ENCODE measurements at regions not wholly inside any gene's neighbourhood (a gene's known extent, or its start where the extent isn't known, plus 50 kb on each side); places are given as distances from the start of the nearest gene placed in this dataset.

DNA sequence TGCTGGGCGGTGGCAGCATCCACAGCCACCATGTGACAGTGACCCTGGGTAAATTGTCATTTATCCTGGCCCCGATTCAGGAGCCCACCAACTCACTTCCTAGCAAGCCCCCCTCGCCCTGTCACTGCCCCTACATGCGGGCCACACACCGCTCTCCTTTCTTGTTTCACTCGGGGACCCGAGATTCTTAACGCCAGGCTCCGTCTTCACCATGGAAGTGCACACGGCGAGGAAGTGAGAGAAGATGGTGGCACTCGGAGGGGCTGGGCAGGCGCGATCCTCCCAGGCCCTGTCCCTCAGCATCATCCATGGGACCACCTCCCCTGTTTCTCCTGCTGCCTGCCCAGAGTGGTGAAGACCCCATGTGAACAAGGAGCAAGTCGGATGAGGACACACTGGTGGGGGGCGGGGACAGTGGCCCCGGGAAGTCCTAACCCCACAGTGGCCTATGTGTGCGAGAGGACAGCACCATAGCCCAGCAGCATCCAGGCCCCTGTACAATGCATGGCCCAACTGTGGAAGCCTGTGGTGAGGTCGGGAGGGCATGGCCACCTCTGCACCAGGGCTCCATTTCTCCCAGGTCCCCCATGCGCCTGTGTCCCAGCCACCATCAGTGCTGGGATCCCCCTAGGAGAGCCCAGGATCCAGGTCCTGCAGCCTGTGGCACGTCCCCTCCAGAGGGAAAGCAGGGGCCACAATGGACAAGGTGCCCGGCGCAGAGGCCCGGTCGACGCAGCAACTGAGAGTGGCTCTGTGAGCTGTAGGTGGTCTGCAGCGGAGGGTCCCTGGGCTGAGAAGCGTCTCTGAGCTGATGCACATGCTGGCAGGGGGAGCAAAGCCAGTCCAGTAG lies 262.8 kb downstream of the BRD1 start:
- Histone ChIP-seq H3K27me3 (peaks cover 0 to 8% (median 0%) of the 10 kb centered on the region in 3 donors), H3K9me3 (no peaks in the 10 kb centered on the region), H3K36me3 (no peaks in the 10 kb centered on the region), H3K4me1 (no peaks in the 10 kb centered on the region), H3K27ac (no peak overlapping the region), H3K4me3 (no peak overlapping the region)
- WGBS, 2 donors = 91 to 96% methylated on average over 28 of the region's 28 CpGs
- intact Hi-C loops (cut with DNase I) = no loop called here
- DNase-seq = peak; percentile 34
- TF ChIP-seq EP300 (IDR thresholded peaks at IDR 0.05) = no peak
- no peak for TF ChIP-seq POLR2AphosphoS5 (IDR thresholded peaks at IDR 0.05)
- TF ChIP-seq POLR2A (IDR thresholded peaks at IDR 0.05) = no peak

DNA sequence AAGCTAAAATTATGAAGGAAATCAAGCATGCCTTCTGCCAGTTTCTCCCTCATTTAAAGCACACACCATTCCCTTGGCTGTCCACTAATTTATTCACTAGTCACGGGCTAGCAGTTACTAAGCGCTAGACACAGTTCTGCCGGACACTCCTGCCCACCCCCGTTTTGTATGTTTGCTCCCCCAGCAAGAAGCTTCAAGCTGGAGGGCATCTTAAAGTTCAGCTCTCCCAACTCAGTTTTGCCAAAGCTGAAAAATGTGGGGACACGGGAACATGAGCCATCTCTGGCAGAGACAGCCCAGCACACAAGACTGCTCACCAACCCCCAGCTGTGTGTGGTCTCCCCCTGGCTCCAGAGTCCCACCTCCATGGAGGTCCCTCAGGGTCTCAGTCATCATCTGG lies 263.6 kb downstream of the BRD1 start:
- Histone ChIP-seq H3K27ac (no peak overlapping the region), H3K9me3 (no peaks in the 10 kb centered on the region), H3K4me1 (no peaks in the 10 kb centered on the region), H3K27me3 (peaks cover 0 to 8% (median 0%) of the 10 kb centered on the region in 3 donors), H3K4me3 (no peak overlapping the region), H3K36me3 (no peaks in the 10 kb centered on the region)
- TF ChIP-seq POLR2AphosphoS5 (IDR thresholded peaks at IDR 0.05) (no peak), EP300 (IDR thresholded peaks at IDR 0.05) (no peak), POLR2A (IDR thresholded peaks at IDR 0.05) (no peak)
- TF ChIP-seq, protein P1, sequence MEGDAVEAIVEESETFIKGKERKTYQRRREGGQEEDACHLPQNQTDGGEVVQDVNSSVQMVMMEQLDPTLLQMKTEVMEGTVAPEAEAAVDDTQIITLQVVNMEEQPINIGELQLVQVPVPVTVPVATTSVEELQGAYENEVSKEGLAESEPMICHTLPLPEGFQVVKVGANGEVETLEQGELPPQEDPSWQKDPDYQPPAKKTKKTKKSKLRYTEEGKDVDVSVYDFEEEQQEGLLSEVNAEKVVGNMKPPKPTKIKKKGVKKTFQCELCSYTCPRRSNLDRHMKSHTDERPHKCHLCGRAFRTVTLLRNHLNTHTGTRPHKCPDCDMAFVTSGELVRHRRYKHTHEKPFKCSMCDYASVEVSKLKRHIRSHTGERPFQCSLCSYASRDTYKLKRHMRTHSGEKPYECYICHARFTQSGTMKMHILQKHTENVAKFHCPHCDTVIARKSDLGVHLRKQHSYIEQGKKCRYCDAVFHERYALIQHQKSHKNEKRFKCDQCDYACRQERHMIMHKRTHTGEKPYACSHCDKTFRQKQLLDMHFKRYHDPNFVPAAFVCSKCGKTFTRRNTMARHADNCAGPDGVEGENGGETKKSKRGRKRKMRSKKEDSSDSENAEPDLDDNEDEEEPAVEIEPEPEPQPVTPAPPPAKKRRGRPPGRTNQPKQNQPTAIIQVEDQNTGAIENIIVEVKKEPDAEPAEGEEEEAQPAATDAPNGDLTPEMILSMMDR (IDR thresholded peaks at IDR 0.05) = no peak
- peak; percentile 34 for DNase-seq
- WGBS, 2 donors = 87 to 93% methylated on average over 5 of the region's 5 CpGs
- intact Hi-C loops (cut with DNase I) = no loop called here

DNA sequence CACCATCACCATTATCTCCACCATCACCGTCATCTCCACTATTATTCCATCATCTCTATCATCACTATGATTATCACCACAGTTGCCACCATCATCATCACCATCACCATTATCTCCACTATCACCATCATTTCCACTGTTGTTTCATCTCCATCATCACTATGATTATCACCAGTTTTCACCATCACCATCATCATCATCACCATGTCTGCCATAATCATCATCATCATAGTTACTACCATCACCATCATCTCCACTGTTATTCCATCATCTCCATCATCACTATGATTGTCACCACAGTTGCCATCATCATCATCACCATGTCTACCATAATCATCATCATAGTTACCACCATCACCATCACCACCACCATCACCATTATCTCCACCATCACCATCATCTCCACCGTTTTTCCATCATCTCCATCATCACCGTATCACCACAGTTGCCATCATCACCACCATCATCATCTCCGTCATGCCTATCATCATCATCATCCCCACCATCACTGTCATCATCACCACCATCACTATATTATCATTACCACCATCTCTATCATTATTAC lies 264.9 kb downstream of the BRD1 start:
- 81 to 96% methylated on average over 4 of the region's 4 CpGs for WGBS, 2 donors
- H3K9me3 ChIP-seq = peaks cover 0 to 2% (median 0%) of the 10 kb centered on the region in 4 donors
- H3K27ac ChIP-seq = no peak overlapping the region
- TF ChIP-seq POLR2AphosphoS5 (IDR thresholded peaks at IDR 0.05) (no peak), POLR2A (IDR thresholded peaks at IDR 0.05) (no peak), EP300 (IDR thresholded peaks at IDR 0.05) (no peak)
- TF ChIP-seq, protein P1 (IDR thresholded peaks at IDR 0.05) = no peak
- intact Hi-C loops (cut with DNase I) = no loop called here
- no peak for DNase-seq
- H3K4me1 ChIP-seq = no peaks in the 10 kb centered on the region
- no peaks in the 10 kb centered on the region for H3K36me3 ChIP-seq
- no peak overlapping the region for H3K4me3 ChIP-seq
- peaks cover 0 to 8% (median 0%) of the 10 kb centered on the region in 3 donors for H3K27me3 ChIP-seq

DNA sequence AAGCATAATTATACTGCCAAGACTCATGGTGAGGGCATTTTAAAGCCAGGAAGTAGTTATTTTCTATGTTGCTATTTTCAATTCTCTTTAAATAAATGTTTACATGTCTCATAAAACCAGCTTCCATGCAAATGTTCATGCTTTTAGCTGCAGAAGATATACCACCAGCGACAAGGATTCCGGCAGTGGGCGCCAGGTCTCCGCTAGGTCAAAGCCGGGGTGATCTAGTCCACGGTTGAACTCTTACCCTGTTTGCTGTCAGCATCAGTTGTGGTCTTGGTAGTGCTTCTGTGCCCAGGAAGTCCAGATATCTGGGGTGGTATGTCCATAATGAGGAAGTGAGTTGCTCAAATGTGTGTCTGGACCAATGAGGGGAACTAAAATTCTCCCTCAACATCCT lies 265.7 kb downstream of the BRD1 start:
- no peak overlapping the region for H3K27ac ChIP-seq
- H3K36me3 ChIP-seq = no peaks in the 10 kb centered on the region
- peaks cover 0 to 8% (median 0%) of the 10 kb centered on the region in 3 donors for H3K27me3 ChIP-seq
- no peaks in the 10 kb centered on the region for H3K4me1 ChIP-seq
- H3K4me3 ChIP-seq = no peak overlapping the region
- whole genome bisulfite sequencing, 2 donors = 76 to 85% methylated on average over 6 of the region's 6 CpGs
- H3K9me3 ChIP-seq = peaks cover 0 to 2% (median 0%) of the 10 kb centered on the region in 4 donors
- TF ChIP-seq EP300 (IDR thresholded peaks at IDR 0.05) = no peak
- TF ChIP-seq, protein P1 (IDR thresholded peaks at IDR 0.05) = no peak
- no peak for TF ChIP-seq POLR2AphosphoS5 (IDR thresholded peaks at IDR 0.05)
- no peak for TF ChIP-seq POLR2A (IDR thresholded peaks at IDR 0.05)
- DNase-seq = no peak
- intact Hi-C loops (cut with DNase I) = no loop called here

DNA sequence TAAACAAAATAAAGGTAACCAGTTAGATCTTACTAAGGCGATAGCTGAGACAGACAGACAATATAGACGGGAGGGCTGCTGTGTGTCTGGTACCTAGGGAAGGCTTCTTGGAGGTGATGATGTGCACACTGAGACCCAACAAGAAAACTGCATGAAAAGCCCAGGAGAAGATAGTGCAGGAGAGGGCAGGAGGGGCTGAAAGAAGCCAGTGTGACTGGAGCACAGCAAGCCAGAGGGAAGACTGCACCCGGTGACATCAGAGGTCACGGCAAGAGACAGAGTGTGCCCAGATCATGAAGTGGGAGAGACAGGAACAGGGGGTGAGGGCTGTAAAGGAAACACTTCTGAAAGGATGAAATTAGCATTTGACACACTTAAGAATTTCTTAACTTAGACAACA lies 266.3 kb downstream of the BRD1 start:
- Histone ChIP-seq H3K4me1 (no peaks in the 10 kb centered on the region), H3K36me3 (no peaks in the 10 kb centered on the region), H3K9me3 (peaks cover 0 to 2% (median 0%) of the 10 kb centered on the region in 4 donors), H3K27me3 (peaks cover 0 to 8% (median 0%) of the 10 kb centered on the region in 3 donors), H3K4me3 (no peak overlapping the region), H3K27ac (no peak overlapping the region)
- no peak for DNase-seq
- intact Hi-C loops (cut with DNase I) = no loop called here
- TF ChIP-seq EP300 (IDR thresholded peaks at IDR 0.05) (no peak), POLR2A (IDR thresholded peaks at IDR 0.05) (no peak)
- TF ChIP-seq, protein P1 (IDR thresholded peaks at IDR 0.05) = no peak
- WGBS, 2 donors = 82 to 83% methylated on average over 4 of the region's 4 CpGs
